ENCODE measurements at regions not wholly inside any gene's neighbourhood (a gene's known extent, or its start where the extent isn't known, plus 50 kb on each side); places are given as distances from the start of the nearest gene placed in this dataset.
"Not testable (repeated sequence)": the region's sequence is repeated elsewhere in the genome, so short reads cannot be mapped to it uniquely, and the experiment has no call there.

- TF ChIP-seq EZH2 (IDR thresholded peaks at IDR 0.05; ENCODE audit: borderline replicate concordance, insufficient read depth, low read depth, low read length, poor library complexity, severe bottlenecking): no peak
- TF ChIP-seq, protein P1, sequence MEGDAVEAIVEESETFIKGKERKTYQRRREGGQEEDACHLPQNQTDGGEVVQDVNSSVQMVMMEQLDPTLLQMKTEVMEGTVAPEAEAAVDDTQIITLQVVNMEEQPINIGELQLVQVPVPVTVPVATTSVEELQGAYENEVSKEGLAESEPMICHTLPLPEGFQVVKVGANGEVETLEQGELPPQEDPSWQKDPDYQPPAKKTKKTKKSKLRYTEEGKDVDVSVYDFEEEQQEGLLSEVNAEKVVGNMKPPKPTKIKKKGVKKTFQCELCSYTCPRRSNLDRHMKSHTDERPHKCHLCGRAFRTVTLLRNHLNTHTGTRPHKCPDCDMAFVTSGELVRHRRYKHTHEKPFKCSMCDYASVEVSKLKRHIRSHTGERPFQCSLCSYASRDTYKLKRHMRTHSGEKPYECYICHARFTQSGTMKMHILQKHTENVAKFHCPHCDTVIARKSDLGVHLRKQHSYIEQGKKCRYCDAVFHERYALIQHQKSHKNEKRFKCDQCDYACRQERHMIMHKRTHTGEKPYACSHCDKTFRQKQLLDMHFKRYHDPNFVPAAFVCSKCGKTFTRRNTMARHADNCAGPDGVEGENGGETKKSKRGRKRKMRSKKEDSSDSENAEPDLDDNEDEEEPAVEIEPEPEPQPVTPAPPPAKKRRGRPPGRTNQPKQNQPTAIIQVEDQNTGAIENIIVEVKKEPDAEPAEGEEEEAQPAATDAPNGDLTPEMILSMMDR (IDR thresholded peaks at IDR 0.05): no peak
- Mint-ChIP-seq H3K27me3 (peaks cover 4% of the 10 kb centered on the region), H3K4me1 (no peaks in the 10 kb centered on the region), H3K27ac (no peak overlapping the region), H3K4me3 (no peak overlapping the region), H3K9me3 (ENCODE audit: insufficient read depth) (no peaks in the 10 kb centered on the region)
- intact Hi-C loops (cut with micrococcal nuclease): no loop called here
- H3K4me1 ChIP-seq (ENCODE audit: control insufficient read depth in 2 of 2, insufficient read depth in 2 of 2, low read length in 2 of 2): no peaks in the 10 kb centered on the region
- POLR2A ChIA-PET: no interaction called here
- H2AFZ ChIP-seq (ENCODE audit: insufficient read depth, low read depth, low read length, poor library complexity, severe bottlenecking): no peak overlapping the region
- no peak for DNase-seq
- no peak overlapping the region for H3K4me3 ChIP-seq (ENCODE audit: control extremely low read depth in 1 of 5, extremely low read depth in 1 of 5, insufficient read depth in 1 of 5, low read depth in 2 of 5, low read length in 4 of 5)
- H4K20me1 ChIP-seq (ENCODE audit: control insufficient read depth, insufficient read depth, low read length, poor library complexity, severe bottlenecking): no peaks in the 10 kb centered on the region
- H3K4me2 ChIP-seq (replicated peaks; ENCODE audit: low read depth, low read length, poor library complexity, severe bottlenecking): no peak overlapping the region
- no peaks in the 10 kb centered on the region for H3K27me3 ChIP-seq (replicated peaks in 1 of 4; ENCODE audit: control extremely low read depth in 1 of 4, control insufficient read depth in 3 of 4, insufficient read depth in 4 of 4, low read length in 3 of 4)
- no peak overlapping the region for H3K9ac ChIP-seq (ENCODE audit: low read length)
- WGBS (ENCODE audit: insufficient coverage): 91% methylated on average over 1 of the region's 1 CpG
- CTCF ChIA-PET: interaction anchor here (0.6 kb wide), 1 partner anchor 1999 kb away, joined by 3 read pairs; no protein-coding TSS in a partner anchor
- no peaks in the 10 kb centered on the region for H3K36me3 ChIP-seq (replicated peaks in 1 of 2; ENCODE audit: control extremely low read depth in 1 of 2, control insufficient read depth in 1 of 2, extremely low read depth in 1 of 2, insufficient read depth in 2 of 2, low read length in 1 of 2)
- no peak overlapping the region for H3K27ac ChIP-seq (ENCODE audit: low read length in 2 of 2)
- peaks cover 0 to under 1% (median 0%) of the 10 kb centered on the region in 3 donors for H3K9me3 ChIP-seq (ENCODE audit: control extremely low read depth in 1 of 3, control insufficient read depth in 2 of 3, insufficient read depth in 1 of 3, low read length in 2 of 3)
- ATAC-seq (ENCODE audit: low read depth): no peak
- H3K79me2 ChIP-seq (ENCODE audit: control insufficient read depth, insufficient read depth, low read length): no peaks in the 10 kb centered on the region
Measured at GRCh38 chr12:24630446-24630845, 318.5 kb downstream of the BCAT1 start.

- no peak overlapping the region for H3K27ac ChIP-seq (ENCODE audit: low read length in 2 of 2)
- no peak for TF ChIP-seq EZH2 (IDR thresholded peaks at IDR 0.05; ENCODE audit: borderline replicate concordance, insufficient read depth, low read depth, low read length, poor library complexity, severe bottlenecking)
- TF ChIP-seq, protein P1 (IDR thresholded peaks at IDR 0.05): no peak
- H3K36me3 ChIP-seq (replicated peaks in 1 of 2; ENCODE audit: control extremely low read depth in 1 of 2, control insufficient read depth in 1 of 2, extremely low read depth in 1 of 2, insufficient read depth in 2 of 2, low read length in 1 of 2): no peaks in the 10 kb centered on the region
- no peaks in the 10 kb centered on the region for H3K27me3 ChIP-seq (replicated peaks in 1 of 4; ENCODE audit: control extremely low read depth in 1 of 4, control insufficient read depth in 3 of 4, insufficient read depth in 4 of 4, low read length in 3 of 4)
- H3K27me3 Mint-ChIP-seq: no peaks in the 10 kb centered on the region
- H3K4me2 ChIP-seq (replicated peaks; ENCODE audit: low read depth, low read length, poor library complexity, severe bottlenecking): no peak overlapping the region
- CTCF ChIA-PET: no interaction called here
- ATAC-seq (ENCODE audit: low read depth): no peak
- POLR2A ChIA-PET: no interaction called here
- no peak overlapping the region for H3K4me3 ChIP-seq (ENCODE audit: control extremely low read depth in 1 of 5, extremely low read depth in 1 of 5, insufficient read depth in 1 of 5, low read depth in 2 of 5, low read length in 4 of 5)
- no peak overlapping the region for H2AFZ ChIP-seq (ENCODE audit: insufficient read depth, low read depth, low read length, poor library complexity, severe bottlenecking)
- H3K79me2 ChIP-seq (ENCODE audit: control insufficient read depth, insufficient read depth, low read length): no peaks in the 10 kb centered on the region
- H3K9me3 ChIP-seq (ENCODE audit: control extremely low read depth in 1 of 3, control insufficient read depth in 2 of 3, insufficient read depth in 1 of 3, low read length in 2 of 3): peaks cover 0 to 7% (median 0%) of the 10 kb centered on the region in 3 donors
- no peak overlapping the region for H3K27ac Mint-ChIP-seq
- no peaks in the 10 kb centered on the region for H4K20me1 ChIP-seq (ENCODE audit: control insufficient read depth, insufficient read depth, low read length, poor library complexity, severe bottlenecking)
- no peak overlapping the region for H3K4me3 Mint-ChIP-seq
- DNase-seq: no peak
- no peak overlapping the region for H3K9ac ChIP-seq (ENCODE audit: low read length)
- H3K9me3 Mint-ChIP-seq (ENCODE audit: insufficient read depth): no peaks in the 10 kb centered on the region
- no peaks in the 10 kb centered on the region for H3K4me1 Mint-ChIP-seq
- no peaks in the 10 kb centered on the region for H3K4me1 ChIP-seq (ENCODE audit: control insufficient read depth in 2 of 2, insufficient read depth in 2 of 2, low read length in 2 of 2)
- intact Hi-C loops (cut with micrococcal nuclease): no loop called here
- WGBS (ENCODE audit: insufficient coverage): 100% methylated on average over 1 of the region's 2 CpGs
Measured at GRCh38 chr12:24625103-24625502, 323.8 kb downstream of the BCAT1 start.

DNA sequence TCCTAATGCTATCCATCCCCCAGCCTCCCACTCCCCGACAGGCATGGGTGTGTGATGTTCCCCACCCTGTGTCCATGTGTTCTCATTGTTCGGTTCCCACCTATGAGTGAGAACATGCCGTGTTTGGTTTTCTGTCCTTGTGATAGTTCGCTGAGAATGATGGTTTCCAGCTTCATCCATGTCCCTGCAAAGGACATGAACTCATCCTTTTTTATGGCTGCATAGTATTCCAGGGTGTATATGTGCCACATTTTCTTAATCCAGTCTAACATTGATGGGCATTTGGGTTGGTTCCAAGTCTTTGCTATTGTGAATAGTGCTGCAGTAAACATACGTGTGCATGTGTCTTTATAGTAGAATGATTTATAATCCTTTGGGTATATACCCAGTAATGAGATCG is 328.9 kb downstream of the BCAT1 start:
- H3K4me3 Mint-ChIP-seq; H4K20me1 ChIP-seq (ENCODE audit: control insufficient read depth, insufficient read depth, low read length, poor library complexity, severe bottlenecking); H3K4me1 Mint-ChIP-seq; H3K9me3 Mint-ChIP-seq (ENCODE audit: insufficient read depth); H3K27me3 ChIP-seq (replicated peaks in 1 of 4; ENCODE audit: control extremely low read depth in 1 of 4, control insufficient read depth in 3 of 4, insufficient read depth in 4 of 4, low read length in 3 of 4); H3K27ac Mint-ChIP-seq; ATAC-seq (ENCODE audit: low read depth); CTCF ChIA-PET; H3K27ac ChIP-seq (ENCODE audit: low read length in 2 of 2); H3K4me3 ChIP-seq (ENCODE audit: control extremely low read depth in 1 of 5, extremely low read depth in 1 of 5, insufficient read depth in 1 of 5, low read depth in 2 of 5, low read length in 4 of 5); H3K36me3 ChIP-seq (replicated peaks in 1 of 2; ENCODE audit: control extremely low read depth in 1 of 2, control insufficient read depth in 1 of 2, extremely low read depth in 1 of 2, insufficient read depth in 2 of 2, low read length in 1 of 2); intact Hi-C loops (cut with micrococcal nuclease); H3K4me2 ChIP-seq (replicated peaks; ENCODE audit: low read depth, low read length, poor library complexity, severe bottlenecking); H3K79me2 ChIP-seq (ENCODE audit: control insufficient read depth, insufficient read depth, low read length); H3K9me3 ChIP-seq (ENCODE audit: control extremely low read depth in 1 of 3, control insufficient read depth in 2 of 3, insufficient read depth in 1 of 3, low read length in 2 of 3); DNase-seq; H2AFZ ChIP-seq (ENCODE audit: insufficient read depth, low read depth, low read length, poor library complexity, severe bottlenecking); H3K9ac ChIP-seq (ENCODE audit: low read length); POLR2A ChIA-PET; H3K4me1 ChIP-seq (ENCODE audit: control insufficient read depth in 2 of 2, insufficient read depth in 2 of 2, low read length in 2 of 2); H3K27me3 Mint-ChIP-seq: not testable (repeated sequence)
- 100% methylated on average over 2 of the region's 6 CpGs for WGBS (ENCODE audit: insufficient coverage)
